GM18508 (cell line): ENCODE measurements at regions not wholly inside any gene's neighbourhood (a gene's known extent, or its start where the extent isn't known, plus 50 kb on each side); places are given as distances from the start of the nearest gene placed in this dataset.

ENCODE experiments used
- ATAC-seq: cut with Tn5 transposase; IDR thresholded peaks from one replicate; pipeline ENCODE4 v1.9.1; 2021; ENCODE audit warnings: moderate number of reproducible peaks; ENCODE audit not compliant: insufficient read depth, unreplicated experiment

DNA sequence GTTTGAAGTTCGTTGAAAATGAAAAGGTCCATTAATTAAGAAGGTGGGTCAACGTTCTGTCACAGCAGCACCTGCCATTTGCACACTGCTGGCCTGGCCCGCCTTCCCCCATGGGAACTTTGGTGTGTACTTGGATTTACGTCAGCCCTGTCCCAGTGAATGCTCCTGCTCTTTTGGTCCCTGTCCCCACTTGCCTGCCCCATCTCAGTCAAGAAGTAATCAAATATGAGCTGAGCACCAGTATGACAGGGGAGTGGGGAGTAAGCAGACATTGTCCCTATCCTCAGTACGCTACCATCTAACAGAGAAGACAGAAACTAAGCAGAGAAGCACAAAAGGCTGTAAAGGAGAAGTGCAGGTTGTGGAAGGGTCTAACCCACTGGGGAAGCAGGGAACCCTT is 65.1 kb downstream of the SLC4A3 start:
- no peak for ATAC-seq

DNA sequence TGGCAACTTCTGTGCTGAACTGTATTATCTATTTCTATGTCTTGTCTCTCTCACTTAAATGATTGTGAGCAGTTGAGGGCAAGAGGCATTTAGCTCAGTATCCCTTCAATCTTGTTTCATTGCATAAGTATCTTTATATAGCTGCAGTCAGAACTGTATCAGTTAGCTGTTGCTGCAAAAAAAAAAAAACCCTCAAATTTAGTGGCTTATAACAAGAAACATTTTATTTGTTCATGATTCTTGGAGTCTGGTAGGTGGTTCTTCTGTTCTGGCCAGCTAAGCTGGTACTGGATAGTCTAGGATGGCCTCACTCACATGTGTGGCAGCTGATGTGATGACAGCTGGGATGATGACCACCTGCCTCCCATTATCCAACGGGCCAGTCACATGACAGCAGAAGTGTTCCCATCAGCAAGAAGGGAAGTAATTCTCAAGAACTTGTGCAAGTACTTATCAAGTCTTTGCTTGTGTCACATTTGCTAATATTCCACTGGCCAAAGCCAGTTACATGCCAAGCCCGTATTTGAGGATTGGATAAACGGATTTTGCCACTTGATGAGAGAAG is 67.8 kb downstream of the SLC4A3 start:
- no peak for ATAC-seq

DNA sequence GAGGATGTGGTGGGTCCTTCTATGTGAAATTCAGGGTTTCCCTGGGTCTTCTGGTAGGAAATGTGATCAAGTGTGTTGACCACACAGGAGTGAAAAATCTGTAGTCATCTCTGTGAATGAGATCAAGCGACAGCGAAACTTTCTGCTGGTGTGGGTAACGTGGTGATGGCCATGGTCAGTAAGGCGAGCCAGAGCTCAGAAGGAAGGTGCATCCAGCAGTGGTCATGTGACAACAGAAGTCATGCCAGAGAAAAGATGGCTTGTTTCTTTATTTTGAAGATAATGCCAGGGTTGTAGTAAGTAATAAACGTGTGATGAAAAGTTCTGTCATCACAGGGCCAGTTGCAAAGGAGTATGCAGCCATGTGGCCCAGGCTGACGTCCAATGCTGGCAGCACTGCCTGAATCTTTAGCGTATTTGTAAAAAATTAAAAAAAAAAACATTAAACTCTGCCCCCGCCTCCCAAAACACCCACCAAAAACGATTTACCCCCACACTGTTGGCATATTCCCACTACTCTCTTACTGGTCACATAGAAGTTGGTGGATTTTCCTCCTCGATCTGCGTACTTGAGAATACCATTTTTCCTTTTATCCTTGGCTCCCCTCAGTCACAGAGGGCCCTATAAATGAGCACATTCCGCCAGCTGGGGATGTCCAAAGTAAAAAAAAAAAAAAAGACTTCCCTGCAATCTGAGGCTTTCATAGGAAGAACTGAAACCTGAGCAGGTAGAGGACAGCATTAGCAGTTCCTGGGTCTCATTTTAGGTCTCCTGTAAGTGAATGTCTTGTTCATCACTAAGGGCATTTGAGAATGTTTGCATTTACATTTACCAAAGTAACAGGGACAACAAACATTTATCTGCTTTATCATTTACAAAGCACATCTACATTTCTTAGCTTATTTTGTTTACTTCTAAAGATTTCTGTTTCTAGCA is 70.6 kb downstream of the SLC4A3 start:
- ATAC-seq = no peak

DNA sequence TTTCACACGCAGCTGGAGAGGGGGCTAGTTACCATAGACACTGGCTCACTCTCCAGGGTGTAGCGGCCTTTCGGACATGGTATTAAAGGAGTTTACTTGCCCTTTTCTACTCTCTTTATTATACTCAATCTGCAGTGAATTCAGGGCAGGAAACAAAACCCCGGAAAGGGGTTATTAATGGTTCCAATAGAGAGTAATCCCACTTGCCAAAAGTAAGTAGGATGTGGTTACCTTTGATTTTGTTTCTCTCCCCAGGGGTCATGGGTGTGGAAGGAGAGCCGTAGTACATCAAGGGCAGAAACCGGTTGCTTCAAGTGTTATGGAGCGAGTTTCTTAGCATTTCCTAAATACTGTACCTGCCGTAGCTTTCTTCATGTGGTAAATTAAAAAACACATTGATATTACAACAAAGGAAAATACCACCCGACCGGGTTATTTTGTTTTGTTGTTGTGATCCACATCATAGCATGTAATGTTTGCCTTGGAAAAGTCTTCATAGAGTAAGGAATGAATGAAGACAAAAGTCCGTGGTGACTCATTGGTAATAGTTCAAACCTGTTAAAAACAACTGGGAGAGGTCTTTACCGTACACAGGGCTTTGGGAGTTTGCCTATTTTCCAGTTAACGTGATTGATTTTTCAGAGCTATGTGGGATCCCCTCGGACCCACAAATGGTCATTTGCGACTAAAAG is 71.5 kb downstream of the SLC4A3 start:
- ATAC-seq = no peak

DNA sequence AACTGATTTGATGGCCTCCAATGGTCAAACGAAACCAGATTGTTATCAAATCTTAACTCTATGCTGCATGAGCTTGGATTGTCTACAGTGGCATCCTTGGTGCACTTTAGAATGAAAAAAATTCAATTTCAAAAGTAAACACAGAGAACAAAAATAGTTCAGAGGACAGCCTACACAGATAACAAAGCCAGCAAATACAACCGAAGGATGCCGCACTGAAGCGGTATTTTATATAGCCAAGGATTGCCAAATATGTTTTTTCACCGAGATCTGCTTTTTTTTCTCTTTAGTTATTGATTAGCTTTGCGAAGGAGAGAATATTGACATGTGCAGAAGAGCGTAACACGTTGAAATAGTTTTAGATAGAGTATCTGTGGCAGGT is 72.0 kb downstream of the SLC4A3 start:
- ATAC-seq = no peak

DNA sequence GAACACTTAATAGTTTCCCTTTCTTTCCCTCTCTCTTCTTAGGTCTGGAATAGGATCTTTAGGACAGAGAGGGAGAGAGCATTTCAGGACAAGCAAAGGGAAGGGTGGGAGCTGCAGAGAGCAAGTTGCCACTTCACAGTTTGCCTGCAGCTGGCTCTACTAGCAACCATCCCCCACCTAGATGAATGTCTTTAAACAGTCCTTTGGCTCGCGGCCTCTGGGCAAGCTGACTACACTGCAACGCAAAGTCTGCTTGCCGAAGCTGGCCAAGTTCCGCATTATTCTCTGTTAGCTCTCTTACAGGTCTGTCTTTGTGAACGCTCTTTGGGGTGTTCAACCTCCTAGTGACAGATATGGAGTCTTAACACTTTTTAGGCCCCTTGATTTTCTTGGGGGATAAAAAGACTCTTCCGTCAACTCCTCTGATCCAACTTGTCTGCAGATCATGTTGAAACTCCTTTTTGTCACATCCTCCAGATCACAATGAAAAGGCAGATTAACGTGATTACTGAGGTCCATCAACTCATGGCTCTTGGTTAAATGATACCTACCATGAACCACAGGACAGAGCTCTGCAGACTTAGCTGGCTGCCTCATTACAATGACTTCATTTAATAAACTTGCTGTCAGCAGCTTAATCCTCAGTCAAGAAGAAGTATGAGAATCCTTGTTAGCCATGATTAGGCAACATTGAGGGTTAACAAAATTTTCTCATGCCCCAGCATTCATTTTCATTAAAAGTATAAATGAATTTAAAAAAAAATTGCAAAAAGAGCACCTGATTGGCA is 74.6 kb downstream of the SLC4A3 start:
- no peak for ATAC-seq

DNA sequence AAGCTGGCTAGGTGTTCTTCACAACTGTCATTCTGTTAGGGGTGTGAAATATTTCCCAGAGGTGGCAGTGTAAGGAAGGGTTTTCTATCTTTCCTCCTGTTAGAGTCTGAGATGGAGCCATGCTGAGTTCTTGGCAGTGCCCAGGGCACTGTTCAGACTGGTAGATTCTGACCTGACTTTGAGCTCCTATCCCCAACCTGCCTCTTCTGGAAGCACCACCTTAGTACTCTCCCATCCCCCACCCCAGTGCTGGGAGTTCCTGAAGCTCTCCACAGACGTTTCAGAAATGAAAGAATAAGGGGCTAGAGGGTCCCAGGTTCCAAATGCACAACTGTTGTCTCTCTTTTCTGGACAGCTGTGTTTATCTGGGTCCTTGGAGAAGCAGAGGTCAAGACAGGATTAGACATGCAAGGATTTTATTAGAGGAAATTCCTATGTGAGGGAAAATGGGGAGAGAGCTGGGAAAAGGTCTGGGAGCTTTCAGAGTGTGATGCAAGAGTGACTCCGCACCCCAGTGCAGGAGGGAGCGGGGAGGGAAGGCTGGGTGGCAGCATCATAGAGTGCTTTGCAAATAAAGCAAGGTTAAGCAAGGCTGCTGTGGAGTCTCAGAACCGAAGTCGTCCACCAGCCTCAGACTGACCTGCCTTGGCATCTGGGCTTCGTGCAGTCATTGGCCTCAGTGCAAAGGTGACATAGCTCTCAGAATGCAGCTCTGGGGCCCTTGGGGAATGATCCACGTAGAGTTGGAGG is 75.5 kb downstream of the SLC4A3 start:
- ATAC-seq = no peak

DNA sequence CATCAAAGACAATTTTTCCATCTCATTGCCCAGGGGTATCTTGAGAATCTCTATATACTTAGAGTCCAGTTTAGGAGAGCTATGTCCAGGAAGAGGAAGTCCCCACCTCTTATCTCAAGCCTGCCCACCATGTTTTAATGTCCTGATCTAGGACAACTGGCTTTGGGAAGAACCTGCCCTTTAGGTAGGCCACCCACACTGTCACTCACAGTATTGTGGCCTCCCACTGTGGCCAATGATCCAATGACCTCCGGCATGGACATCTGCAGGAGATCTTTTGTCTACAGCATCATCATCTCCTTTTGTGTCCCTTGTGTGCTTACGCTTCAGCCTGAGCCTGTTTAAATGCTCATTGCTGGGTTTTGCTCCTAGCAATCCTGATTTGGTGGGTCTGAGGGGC is 77.4 kb downstream of the SLC4A3 start:
- ATAC-seq = no peak

DNA sequence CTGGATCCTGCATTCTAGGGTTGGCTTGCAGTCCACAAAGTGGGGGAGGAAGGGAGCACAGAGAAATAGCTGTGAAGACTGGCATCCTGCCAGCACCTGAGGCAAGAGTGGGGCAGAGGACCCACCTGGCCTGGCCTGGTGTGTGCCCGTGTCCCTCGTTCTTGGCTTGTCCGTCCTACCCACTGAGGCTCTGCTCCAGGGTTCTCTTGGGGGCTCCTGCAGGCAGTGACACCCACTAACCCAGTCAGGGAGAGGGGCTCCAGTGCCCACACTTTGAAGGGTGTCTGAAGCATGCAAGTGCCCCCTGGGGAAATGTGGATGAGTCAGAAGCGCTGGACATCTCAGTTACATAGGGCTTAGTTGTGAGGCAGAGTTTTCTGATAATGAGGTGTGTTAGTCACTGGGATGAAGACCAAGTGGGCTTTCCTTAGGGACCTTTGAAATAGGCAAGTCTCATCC is 79.4 kb downstream of the SLC4A3 start:
- no peak for ATAC-seq

DNA sequence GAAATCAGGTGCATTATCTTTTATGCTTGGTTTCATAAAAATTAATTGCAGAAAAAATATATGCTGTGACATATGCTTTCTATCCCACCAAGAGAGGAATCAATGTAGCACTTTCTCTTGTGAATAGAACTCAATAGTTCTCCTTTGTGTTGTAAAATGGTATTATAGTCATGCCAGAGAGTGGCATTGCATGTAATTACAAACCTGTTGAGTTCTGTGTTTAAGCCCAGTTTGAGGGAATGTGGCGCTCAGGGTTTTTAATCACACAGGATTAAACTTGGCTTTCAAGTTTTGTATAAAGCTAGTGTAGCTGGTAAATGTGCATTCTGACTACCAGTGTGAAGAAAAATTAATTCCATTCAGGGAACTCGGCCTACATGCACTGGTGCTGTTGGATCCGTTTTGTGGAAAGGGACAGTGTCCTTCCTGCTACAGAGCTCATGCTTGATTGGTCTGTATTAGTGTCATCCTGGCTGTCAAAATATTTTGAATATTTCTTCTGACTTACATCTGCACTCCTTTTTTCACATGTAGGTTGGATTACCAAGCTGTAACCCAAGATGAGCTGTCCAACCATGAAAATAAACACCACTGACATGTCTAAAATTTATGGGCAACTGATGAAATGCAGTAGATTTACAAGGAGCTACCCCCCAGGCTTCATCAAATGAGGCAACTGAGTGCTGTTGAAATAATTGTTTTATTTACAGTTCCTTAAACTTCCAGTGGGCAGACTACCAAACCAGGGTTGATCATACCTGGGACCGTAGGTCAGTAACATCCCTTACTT is 80.3 kb downstream of the SLC4A3 start:
- no peak for ATAC-seq

DNA sequence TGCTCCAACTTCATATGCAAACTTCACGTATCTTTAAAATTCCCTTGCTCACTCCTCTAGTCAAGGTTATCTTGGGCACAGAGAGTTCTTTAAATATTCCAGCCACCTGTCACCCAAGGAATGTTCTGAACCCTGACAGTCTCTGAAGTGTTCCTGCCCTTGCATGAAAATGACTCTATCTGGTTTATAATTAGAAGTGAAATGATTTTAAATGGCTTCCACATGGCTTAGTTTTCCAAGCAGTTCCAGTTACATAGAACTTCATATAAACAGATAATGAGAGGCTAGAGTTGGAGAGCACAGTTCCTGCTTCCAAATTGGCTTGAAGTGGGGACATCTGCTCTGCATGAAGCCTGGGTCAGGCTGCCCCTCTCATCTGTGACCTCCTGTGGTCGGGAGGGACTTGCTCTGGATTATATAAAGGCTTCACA is 81.9 kb downstream of the SLC4A3 start:
- ATAC-seq = no peak

DNA sequence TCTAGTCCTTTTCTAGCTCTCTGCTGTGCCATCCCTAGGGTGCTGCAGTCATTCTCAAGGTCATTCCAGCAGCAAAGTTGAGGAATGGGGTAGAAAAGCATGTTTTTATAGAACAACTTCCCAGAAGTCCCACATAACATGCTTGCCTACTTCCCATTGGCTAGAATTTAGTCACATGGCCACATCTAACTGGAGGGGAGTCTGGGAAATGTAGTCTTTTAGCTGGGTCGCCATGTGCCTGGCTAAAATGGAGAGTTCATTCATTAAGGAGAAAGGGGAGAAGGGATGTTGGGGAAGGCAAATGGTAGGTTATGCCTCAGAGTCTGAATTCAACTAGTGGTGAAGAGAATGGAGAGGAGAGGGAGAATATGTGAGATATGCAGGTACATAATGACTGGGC is 85.7 kb downstream of the SLC4A3 start:
- ATAC-seq = no peak

DNA sequence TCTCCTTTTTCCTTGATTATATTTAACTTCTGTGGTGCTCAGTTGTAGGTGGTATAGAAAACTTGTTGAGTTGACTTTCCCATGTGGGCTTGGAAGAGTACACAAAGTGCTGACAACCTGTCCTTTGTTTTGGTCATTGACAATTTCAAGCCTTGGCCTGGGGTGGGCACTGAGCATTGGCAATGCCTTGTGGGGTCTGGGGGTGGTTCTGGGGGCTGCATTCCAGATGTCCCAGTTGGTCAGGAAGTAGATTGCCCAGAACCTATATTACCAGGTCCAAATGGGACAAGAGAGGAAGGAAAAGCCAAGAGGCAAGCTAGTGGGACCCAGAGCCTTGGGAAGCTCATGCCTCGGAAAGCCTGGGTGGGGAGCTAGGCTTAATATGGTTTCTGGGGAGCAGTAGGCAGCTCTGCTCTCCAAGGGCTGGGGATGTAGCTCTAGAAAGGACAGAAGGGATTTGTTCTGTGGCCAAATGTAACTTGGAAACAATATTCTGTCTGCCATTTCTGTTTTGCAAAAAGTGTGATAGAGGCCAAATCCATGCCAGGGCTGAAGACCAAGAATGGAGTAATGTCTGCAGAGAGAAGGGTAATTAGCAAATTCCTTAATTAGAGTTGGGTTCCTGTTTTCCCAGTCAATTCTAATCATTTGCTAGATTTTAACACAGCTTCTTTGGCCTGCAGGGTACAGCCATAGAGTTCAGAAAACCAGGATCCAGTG is 87.4 kb downstream of the SLC4A3 start:
- no peak for ATAC-seq

DNA sequence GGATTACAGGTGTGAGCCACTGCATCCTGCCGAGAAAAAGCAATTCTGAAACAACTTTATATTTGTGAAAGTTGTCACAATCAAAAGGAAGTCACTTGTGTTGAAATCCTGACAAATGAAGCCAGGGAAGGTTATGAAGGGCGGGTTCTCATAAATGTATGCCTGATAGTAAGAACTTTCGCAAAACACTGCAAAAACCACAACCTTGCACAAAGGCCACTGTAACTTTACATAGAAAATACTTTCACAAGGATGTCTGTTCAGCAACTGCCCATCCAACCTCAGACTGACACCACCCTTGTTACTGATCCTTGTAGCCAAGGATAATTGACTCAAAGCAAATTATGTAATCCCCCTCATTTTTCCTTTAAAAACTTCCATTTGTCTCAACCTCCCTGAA is 90.6 kb downstream of the SLC4A3 start:
- no peak for ATAC-seq

DNA sequence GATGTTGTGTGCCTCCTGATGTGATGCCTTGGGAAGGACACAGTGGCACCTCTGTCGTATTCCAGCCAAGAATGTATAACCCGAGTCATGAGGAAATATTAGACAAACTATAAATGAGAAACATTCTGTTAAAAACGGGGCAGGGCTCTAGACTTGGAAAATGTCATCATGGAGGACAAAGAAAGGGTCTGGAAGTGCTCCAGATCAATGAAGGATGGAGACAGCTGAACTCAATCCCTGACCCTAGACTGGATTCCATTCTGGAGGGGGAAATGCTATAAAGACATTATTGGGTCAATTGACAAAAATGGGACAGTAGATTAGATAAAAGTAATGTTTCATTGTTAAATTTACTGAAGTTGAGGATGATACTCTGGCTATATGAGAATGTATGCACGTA is 92.1 kb downstream of the SLC4A3 start:
- ATAC-seq = no peak

DNA sequence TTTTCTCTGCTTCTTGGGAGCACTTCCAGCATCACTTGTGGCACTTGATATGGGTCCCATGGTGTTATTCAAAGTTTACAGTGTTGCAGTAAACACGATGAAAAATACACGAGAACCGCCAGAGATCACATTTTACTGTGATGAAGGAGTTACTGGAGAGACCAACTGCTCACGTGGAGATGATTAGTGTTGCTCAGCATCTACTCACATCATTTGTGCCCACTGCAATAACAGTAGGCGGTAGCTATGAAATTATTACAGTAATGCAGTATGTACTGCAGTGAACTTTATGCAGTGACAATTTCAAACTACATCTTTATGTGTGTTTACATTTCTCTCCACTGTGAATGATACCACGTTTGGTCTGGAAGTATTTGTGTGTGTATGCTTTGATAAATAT is 93.5 kb downstream of the SLC4A3 start:
- ATAC-seq = no peak

DNA sequence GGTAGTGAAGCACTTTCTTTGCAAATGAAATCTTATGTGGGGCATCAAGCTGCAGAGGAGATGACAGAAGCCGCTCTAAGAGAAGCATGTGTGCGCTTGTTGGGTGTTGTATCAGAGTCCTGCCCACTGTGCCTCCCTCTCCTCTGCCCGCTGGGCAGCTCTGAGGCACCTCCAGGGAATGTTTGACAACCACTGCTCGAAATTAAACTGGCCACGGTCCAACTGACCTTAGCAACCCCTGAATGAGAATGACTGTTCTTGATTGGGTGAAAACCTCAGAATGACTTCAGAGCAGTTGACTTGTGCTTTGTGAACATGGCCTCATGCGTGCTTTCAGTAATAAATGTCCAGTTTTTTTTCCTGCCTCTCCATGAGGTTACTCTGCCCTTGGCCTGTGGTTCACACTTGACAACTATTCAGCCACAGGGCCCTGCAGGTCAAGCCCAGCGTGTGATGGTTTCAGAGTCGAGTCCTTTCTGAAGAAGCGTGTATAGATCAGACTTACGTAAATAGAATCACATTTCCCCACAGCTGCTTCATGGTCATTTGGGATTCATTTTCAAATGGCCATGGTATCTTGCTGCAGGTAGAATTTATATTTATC is 94.9 kb downstream of the SLC4A3 start:
- ATAC-seq = no peak

DNA sequence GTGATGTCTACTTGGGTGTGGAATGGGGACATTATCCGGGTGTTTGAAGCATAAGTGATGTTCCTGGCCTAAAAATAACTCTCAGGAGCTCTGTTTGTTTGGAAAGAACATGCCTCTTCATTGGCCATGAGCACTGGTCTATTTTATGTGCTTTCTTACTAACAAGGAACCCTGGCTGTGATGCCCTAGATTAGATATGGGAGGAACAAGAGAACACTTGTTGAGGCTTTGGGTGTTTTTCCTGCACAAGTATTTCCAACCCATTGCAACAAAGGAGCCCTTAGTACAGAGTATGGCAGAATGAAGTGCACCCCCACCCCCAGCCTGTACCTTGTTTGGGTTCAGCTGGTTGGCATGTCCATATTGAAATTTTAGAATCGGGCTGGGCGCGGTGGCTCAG is 95.9 kb downstream of the SLC4A3 start:
- no peak for ATAC-seq
